HCT116 (cell line): ENCODE measurements at regions not wholly inside any gene's neighbourhood (a gene's known extent, or its start where the extent isn't known, plus 50 kb on each side); places are given as distances from the start of the nearest gene placed in this dataset.

Source experiments
- ATAC-seq: fragments of 200-7000 bp; cut with Tn5 transposase; 2 replicates; pipeline ENCODE4 v1.9.1; 2020; ENCODE audit warnings: mild to moderate bottlenecking, moderate library complexity
- BruUV-seq: library from RNA; stranded (reverse); fragments of 400-500 nt; replicated peaks from 2 replicates; lab custom pipeline; 2021; lab: Mats Ljungman, UMichigan
- CTCF ChIA-PET: fragments of 300-600 bp; sonication (Branson Sonifier 250); formaldehyde crosslinking; loops from one replicate; lab custom pipeline; 2021; ENCODE audit warnings: antibody characterized with exemption; lab: Charles Lee
- POLR2A ChIA-PET: fragments of 300-600, 350-600 bp; sonication (Branson Sonifier 250); formaldehyde crosslinking; loops from one replicate; lab custom pipeline; 2021; ENCODE audit warnings: antibody characterized with exemption; lab: Charles Lee
- RAD21 ChIA-PET, 2 experiments: fragments of 300-600 bp; sonication (Branson Sonifier 250); formaldehyde crosslinking; loops; one replicate each; lab custom pipeline; 2023; ENCODE audit warnings: low total read pairs in 2 of 2; ENCODE audit not compliant: uncharacterized antibody in 2 of 2, unreplicated experiment in 2 of 2, low non-redundant PET in 1 of 2; lab: Charles Lee
- DNase-seq: peaks from one replicate; pipeline ENCODE4 v3.0.0-alpha.2; 2010; ENCODE audit warnings: low read depth, low spot score
- H2AFZ ChIP-seq: fragments of 200-600 bp; shearing (Covaris generic), sonication (generic); 2 replicates; pipeline ENCODE4 v1.6.1; 2017; ENCODE audit warnings: low read depth, mixed run types, mixed read lengths, antibody characterized with exemption, low read length; ENCODE audit not compliant: poor library complexity, severe bottlenecking
- H3K27ac ChIP-seq: 2 replicates; pipeline ENCODE4 v1.5.1; 2012; ENCODE audit warnings: low read depth, low read length
- H3K27me3 ChIP-seq: fragments of 200-600 bp; sonication (generic); 2 replicates; pipeline ENCODE4 v1.6.1; 2016; ENCODE audit warnings: mixed run types, low read length, mixed read lengths; ENCODE audit not compliant: insufficient read depth
- H3K36me3 ChIP-seq, 2 experiments: fragments of 200-500 bp in 1 of 2; fragments of 200-600 bp in 1 of 2; sonication (Bioruptor generic) in 1 of 2; sonication (generic) in 1 of 2; 2 replicates each; pipeline versions ENCODE4 v1.5.1 to v1.6.1; 2014 to 2016; ENCODE audit warnings: low read length in 2 of 2, inconsistent platforms in 1 of 2, mixed read lengths in 1 of 2, mixed run types in 1 of 2; ENCODE audit not compliant: insufficient read depth in 2 of 2, control insufficient read depth in 1 of 2
- H3K4me1 ChIP-seq, 2 experiments: fragments of 200-600 bp in 1 of 2; sonication (generic) in 1 of 2; 2 replicates each; pipeline versions ENCODE4 v1.5.1 to v1.6.1; 2012 to 2017; ENCODE audit warnings: low read length in 2 of 2, inconsistent platforms in 1 of 2, mild to moderate bottlenecking in 1 of 2, mixed read lengths in 1 of 2, mixed run types in 1 of 2, moderate library complexity in 1 of 2; ENCODE audit not compliant: insufficient read depth in 2 of 2, control insufficient read depth in 1 of 2
- H3K4me2 ChIP-seq: fragments of 200-600 bp; sonication (generic); 2 replicates; pipeline ENCODE4 v1.6.1; 2017; ENCODE audit warnings: mixed run types, low read length, mixed read lengths
- H3K4me3 ChIP-seq, 2 experiments: fragments of 200-600 bp in 1 of 2; sonication (generic) in 1 of 2; replicated peaks in 1 of 2; 2 replicates each; pipeline ENCODE4 v1.5.1; 2011 to 2016; ENCODE audit warnings: low read length in 2 of 2, control low read depth in 1 of 2, low read depth in 1 of 2, mild to moderate bottlenecking in 1 of 2, mixed read lengths in 1 of 2, mixed run types in 1 of 2
- H3K79me2 ChIP-seq: fragments of 200-600 bp; sonication (generic); 2 replicates; pipeline ENCODE4 v1.6.1; 2017; ENCODE audit warnings: mild to moderate bottlenecking, mixed run types, low read length, moderate library complexity, mixed read lengths; ENCODE audit not compliant: insufficient read depth
- H3K9ac ChIP-seq: fragments of 200-600 bp; sonication (generic); 2 replicates; pipeline ENCODE4 v1.6.1; 2016; ENCODE audit warnings: low read length, mixed read lengths
- H3K9me2 ChIP-seq: fragments of 200-600 bp; sonication (generic), shearing (Covaris generic); 2 replicates; pipeline ENCODE4 v1.6.1; 2017; ENCODE audit warnings: mixed run types, mild to moderate bottlenecking, moderate library complexity; ENCODE audit not compliant: insufficient read depth
- H3K9me3 ChIP-seq, 2 experiments: fragments of 200-500 bp in 1 of 2; fragments of 200-600 bp in 1 of 2; sonication (Bioruptor generic) in 1 of 2; sonication (generic) in 1 of 2; 2 replicates each; pipeline ENCODE4 v1.6.1; 2014 to 2017; ENCODE audit warnings: low read length in 2 of 2, mixed read lengths in 2 of 2, inconsistent platforms in 1 of 2, low read depth in 1 of 2, mild to moderate bottlenecking in 1 of 2, mixed run types in 1 of 2, moderate library complexity in 1 of 2; ENCODE audit not compliant: control insufficient read depth in 1 of 2, insufficient read depth in 1 of 2
- H4K20me1 ChIP-seq: fragments of 200-600 bp; sonication (generic), shearing (Covaris generic); 2 replicates; pipeline ENCODE4 v1.6.1; 2017; ENCODE audit warnings: mixed run types, mild to moderate bottlenecking, moderate library complexity; ENCODE audit not compliant: insufficient read depth
- ATF3 ChIP-seq: IDR thresholded peaks from 2 replicates; pipeline ENCODE4 v1.6.1; 2012
- CEBPB ChIP-seq: IDR thresholded peaks from 2 replicates; pipeline ENCODE4 v1.6.1; 2012; ENCODE audit warnings: low read depth
- CTCF ChIP-seq, 3 experiments: fragments of 200-600 bp in 1 of 3; sonication (generic) in 1 of 3; IDR thresholded peaks in 2 of 3; conservative IDR thresholded peaks in 1 of 3; 2 replicates each; pipeline ENCODE4 v1.5.1; 2012 to 2017; ENCODE audit warnings: low read depth in 2 of 3, low read length in 2 of 3, antibody characterized with exemption in 1 of 3, borderline replicate concordance in 1 of 3, control low read depth in 1 of 3, mild to moderate bottlenecking in 1 of 3, mixed read lengths in 1 of 3, mixed run types in 1 of 3, moderate library complexity in 1 of 3; ENCODE audit not compliant: insufficient read depth in 1 of 3
- EGR1 ChIP-seq: IDR thresholded peaks from 2 replicates; pipeline ENCODE4 v1.6.1; 2012; ENCODE audit warnings: low read depth
- ELF1 ChIP-seq: IDR thresholded peaks from 2 replicates; pipeline ENCODE4 v1.6.1; 2012; ENCODE audit warnings: low read depth, borderline replicate concordance
- EZH2 ChIP-seq: fragments of 200-600 bp; sonication (generic); IDR thresholded peaks from 2 replicates; pipeline ENCODE4 v1.6.1; 2017; ENCODE audit warnings: antibody characterized with exemption, mixed run types
- EZH2phosphoT487 ChIP-seq: fragments of 200-600 bp; IDR thresholded peaks from 2 replicates; pipeline ENCODE4 v1.6.1; 2018; ENCODE audit warnings: antibody characterized with exemption, borderline replicate concordance
- FOSL1 ChIP-seq: IDR thresholded peaks from 2 replicates; pipeline ENCODE4 v1.6.1; 2012; ENCODE audit warnings: low read depth
- JUND ChIP-seq: IDR thresholded peaks from 2 replicates; pipeline ENCODE4 v1.6.1; 2012
- POLR2A ChIP-seq: IDR thresholded peaks from 2 replicates; pipeline ENCODE4 v1.7.0; 2011; ENCODE audit warnings: borderline replicate concordance; ENCODE audit not compliant: insufficient read depth, insufficient read length; ENCODE audit errors: extremely low read depth
- SIN3A ChIP-seq: IDR thresholded peaks from 2 replicates; pipeline ENCODE4 v1.6.1; 2012; ENCODE audit warnings: low read depth
- SP1 ChIP-seq: IDR thresholded peaks from 2 replicates; pipeline ENCODE4 v1.6.1; 2012; ENCODE audit warnings: low read depth
- SRF ChIP-seq: IDR thresholded peaks from 2 replicates; pipeline ENCODE4 v1.6.1; 2012; ENCODE audit warnings: low read depth
- YY1 ChIP-seq: IDR thresholded peaks from 2 replicates; pipeline ENCODE4 v1.6.1; 2011; ENCODE audit warnings: low read length, low read depth, moderate library complexity, mild to moderate bottlenecking; ENCODE audit not compliant: insufficient replicate concordance; ENCODE audit errors: extremely low read depth
- ZFX ChIP-seq: fragments of 450-650 bp; IDR thresholded peaks from 2 replicates; pipeline ENCODE4 v1.6.1; 2017
- ZNF274 ChIP-seq: fragments of 200-500 bp; sonication (Bioruptor generic); IDR thresholded peaks from 2 replicates; pipeline ENCODE4 v1.6.1; 2014; ENCODE audit warnings: mild to moderate bottlenecking, low read depth, low read length, inconsistent platforms
- intact Hi-C: fragments of 100-400 bp; cut with micrococcal nuclease; formaldehyde crosslinking; loops from 2 replicates; pipeline ENCODE4 v1.10.0; 2022
- TF ChIP-seq, protein P1 (sequence below): IDR thresholded peaks from 2 replicates; pipeline ENCODE4 v1.6.1; 2011; ENCODE audit warnings: mild to moderate bottlenecking, low read length, moderate library complexity; ENCODE audit not compliant: insufficient replicate concordance; ENCODE audit errors: extremely low read depth

GRCh38 chr4:131382839-131383238, 1766.3 kb upstream of the PCDH10 start:
- no peaks in the 10 kb centered on the region for H3K79me2 ChIP-seq
- TF ChIP-seq ATF3 (no peak), SIN3A (no peak), EGR1 (no peak), FOSL1 (no peak), CEBPB (no peak), SP1 (no peak), SRF (no peak), POLR2A (no peak), ZFX (no peak), EZH2phosphoT487 (no peak), EZH2 (no peak), ELF1 (no peak), ZNF274 (no peak), CTCF (IDR thresholded peaks at IDR 0.05 in 2 of 3, conservative IDR thresholded peaks at IDR 0.05 in 1 of 3; ENCODE audit: borderline replicate concordance in 1 of 3, insufficient read depth in 1 of 3, low read depth in 2 of 3, low read length in 2 of 3) (no peak), YY1 (no peak), JUND (no peak)
- TF ChIP-seq, protein P1, sequence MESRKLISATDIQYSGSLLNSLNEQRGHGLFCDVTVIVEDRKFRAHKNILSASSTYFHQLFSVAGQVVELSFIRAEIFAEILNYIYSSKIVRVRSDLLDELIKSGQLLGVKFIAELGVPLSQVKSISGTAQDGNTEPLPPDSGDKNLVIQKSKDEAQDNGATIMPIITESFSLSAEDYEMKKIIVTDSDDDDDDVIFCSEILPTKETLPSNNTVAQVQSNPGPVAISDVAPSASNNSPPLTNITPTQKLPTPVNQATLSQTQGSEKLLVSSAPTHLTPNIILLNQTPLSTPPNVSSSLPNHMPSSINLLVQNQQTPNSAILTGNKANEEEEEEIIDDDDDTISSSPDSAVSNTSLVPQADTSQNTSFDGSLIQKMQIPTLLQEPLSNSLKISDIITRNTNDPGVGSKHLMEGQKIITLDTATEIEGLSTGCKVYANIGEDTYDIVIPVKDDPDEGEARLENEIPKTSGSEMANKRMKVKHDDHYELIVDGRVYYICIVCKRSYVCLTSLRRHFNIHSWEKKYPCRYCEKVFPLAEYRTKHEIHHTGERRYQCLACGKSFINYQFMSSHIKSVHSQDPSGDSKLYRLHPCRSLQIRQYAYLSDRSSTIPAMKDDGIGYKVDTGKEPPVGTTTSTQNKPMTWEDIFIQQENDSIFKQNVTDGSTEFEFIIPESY = no peak
- RAD21 ChIA-PET = no interaction called here
- H2AFZ ChIP-seq = no peak overlapping the region
- CTCF ChIA-PET = no interaction called here
- no peaks in the 10 kb centered on the region for H3K9me3 ChIP-seq
- intact Hi-C loops = no loop called here
- BruUV-seq = no TSS peak
- POLR2A ChIA-PET = no interaction called here
- no peaks in the 10 kb centered on the region for H3K27me3 ChIP-seq
- no peaks in the 10 kb centered on the region for H4K20me1 ChIP-seq
- no peaks in the 10 kb centered on the region for H3K4me1 ChIP-seq
- H3K27ac ChIP-seq = no peak overlapping the region
- no peak overlapping the region for H3K9ac ChIP-seq
- no peak overlapping the region for H3K4me3 ChIP-seq
- H3K9me2 ChIP-seq = no peaks in the 10 kb centered on the region
- no peak overlapping the region for H3K4me2 ChIP-seq
- DNase-seq (no peak), ATAC-seq (no peak)
- no peaks in the 10 kb centered on the region for H3K36me3 ChIP-seq
